ENCODE measurements at regions not wholly inside any gene's neighbourhood (a gene's known extent, or its start where the extent isn't known, plus 50 kb on each side); places are given as distances from the start of the nearest gene placed in this dataset.

DNA sequence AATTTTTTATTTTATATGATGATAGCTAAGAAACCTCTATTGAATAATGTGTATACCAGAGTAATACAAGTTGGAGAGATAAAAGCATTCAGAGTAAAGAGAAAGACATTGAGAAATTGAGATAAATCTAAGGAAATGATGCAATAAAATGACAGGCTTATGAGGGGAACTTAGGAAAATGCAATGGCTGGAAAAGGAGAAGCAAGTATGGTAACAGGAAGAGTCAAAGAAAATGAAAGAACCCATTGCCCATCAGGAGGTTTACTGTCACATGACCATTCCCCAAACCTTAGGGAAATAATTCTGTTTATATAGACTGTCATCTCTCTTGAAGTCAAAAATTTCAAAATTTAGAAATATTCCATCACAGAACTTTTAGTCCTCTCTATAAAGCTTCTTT is 808.0 kb upstream of the PRR20A start:
- H3K36me3 ChIP-seq (ENCODE audit: control insufficient read depth, insufficient read depth, low read length): no peaks in the 10 kb centered on the region
- H3K9ac ChIP-seq (ENCODE audit: low read depth, low read length): no peak overlapping the region
- H3K9me3 ChIP-seq (ENCODE audit: control insufficient read depth, insufficient read depth, low read length): no peaks in the 10 kb centered on the region
- no peak overlapping the region for H3K4me3 ChIP-seq (ENCODE audit: low read depth, low read length)
- no peaks in the 10 kb centered on the region for H3K27me3 ChIP-seq (ENCODE audit: control insufficient read depth, insufficient read depth, low read length)
- no peak overlapping the region for H3K27ac ChIP-seq (ENCODE audit: low read depth, low read length)
- H3K4me1 ChIP-seq (ENCODE audit: control insufficient read depth, insufficient read depth, low read length): no peaks in the 10 kb centered on the region

DNA sequence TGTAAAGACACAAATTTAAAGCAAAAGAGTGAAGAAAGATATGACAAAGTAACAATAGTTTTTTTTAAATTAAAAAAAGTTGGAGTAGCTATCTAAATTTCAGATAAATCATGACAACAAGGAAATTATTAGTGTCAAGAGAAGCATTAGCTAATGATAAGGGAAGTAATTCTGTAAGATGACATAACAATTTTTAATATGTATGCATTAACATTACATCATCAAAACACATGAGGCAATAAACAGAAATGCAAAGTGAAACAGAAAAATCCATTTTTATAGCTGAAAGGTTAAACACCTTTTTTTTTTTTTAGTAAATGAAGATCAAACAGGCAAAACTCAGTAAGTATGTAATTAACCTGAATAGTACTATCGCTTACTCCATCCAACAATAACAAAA is 804.9 kb upstream of the PRR20A start:
- no peak overlapping the region for H3K27ac ChIP-seq (ENCODE audit: low read depth, low read length)
- H3K9me3 ChIP-seq (ENCODE audit: control insufficient read depth, insufficient read depth, low read length): no peaks in the 10 kb centered on the region
- H3K36me3 ChIP-seq (ENCODE audit: control insufficient read depth, insufficient read depth, low read length): no peaks in the 10 kb centered on the region

GRCh38 chr13:56338421-56338820 is 802.3 kb upstream of the PRR20A start:
- no peaks in the 10 kb centered on the region for H3K9me3 ChIP-seq (ENCODE audit: control insufficient read depth, insufficient read depth, low read length)
- no peaks in the 10 kb centered on the region for H3K36me3 ChIP-seq (ENCODE audit: control insufficient read depth, insufficient read depth, low read length)
- no peak overlapping the region for H3K9ac ChIP-seq (ENCODE audit: low read depth, low read length)
- no peak overlapping the region for H3K27ac ChIP-seq (ENCODE audit: low read depth, low read length)
- H3K4me3 ChIP-seq (ENCODE audit: low read depth, low read length): no peak overlapping the region
- H3K27me3 ChIP-seq (ENCODE audit: control insufficient read depth, insufficient read depth, low read length): no peaks in the 10 kb centered on the region
- H3K4me1 ChIP-seq (ENCODE audit: control insufficient read depth, insufficient read depth, low read length): no peaks in the 10 kb centered on the region

More for the DNA sequence above, 804.9 kb upstream of the PRR20A start:
- Histone ChIP-seq H3K27me3 (ENCODE audit: control insufficient read depth, insufficient read depth, low read length) (no peaks in the 10 kb centered on the region), H3K4me1 (ENCODE audit: control insufficient read depth, insufficient read depth, low read length) (no peaks in the 10 kb centered on the region), H3K4me3 (ENCODE audit: low read depth, low read length) (no peak overlapping the region), H3K9ac (ENCODE audit: low read depth, low read length) (no peak overlapping the region)

DNA sequence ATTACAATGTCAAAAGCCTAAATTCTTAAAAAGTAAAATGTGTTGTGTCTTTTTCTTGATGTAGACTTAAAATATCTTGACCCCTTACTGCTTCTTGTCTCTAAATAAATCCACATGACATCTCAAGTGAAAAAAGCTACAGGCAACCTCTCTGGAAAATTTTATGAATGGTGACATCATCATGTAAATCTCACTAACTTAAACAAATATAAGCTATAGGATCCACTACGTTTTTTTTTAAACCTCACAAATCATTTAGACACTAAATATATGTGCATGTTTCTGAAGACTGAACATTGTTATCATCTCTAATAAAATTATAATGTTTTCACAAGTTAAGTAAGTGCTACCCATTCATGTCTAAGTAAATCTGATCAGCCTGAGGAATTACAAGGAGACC is 793.7 kb upstream of the PRR20A start:
- no peak overlapping the region for H3K9ac ChIP-seq (ENCODE audit: low read depth, low read length)
- no peaks in the 10 kb centered on the region for H3K9me3 ChIP-seq (ENCODE audit: control insufficient read depth, insufficient read depth, low read length)
- no peak overlapping the region for H3K4me3 ChIP-seq (ENCODE audit: low read depth, low read length)
- H3K36me3 ChIP-seq (ENCODE audit: control insufficient read depth, insufficient read depth, low read length): no peaks in the 10 kb centered on the region
- H3K27me3 ChIP-seq (ENCODE audit: control insufficient read depth, insufficient read depth, low read length): no peaks in the 10 kb centered on the region
- H3K27ac ChIP-seq (ENCODE audit: low read depth, low read length): no peak overlapping the region
- peaks cover 6% of the 10 kb centered on the region; the same call in 1 of the 2 replicates for H3K4me1 ChIP-seq (ENCODE audit: control insufficient read depth, insufficient read depth, low read length)

GRCh38 chr13:56349866-56350265 is 790.9 kb upstream of the PRR20A start:
- no peak overlapping the region for H3K9ac ChIP-seq (ENCODE audit: low read depth, low read length)
- no peaks in the 10 kb centered on the region for H3K36me3 ChIP-seq (ENCODE audit: control insufficient read depth, insufficient read depth, low read length)
- H3K9me3 ChIP-seq (ENCODE audit: control insufficient read depth, insufficient read depth, low read length): no peaks in the 10 kb centered on the region
- no peak overlapping the region for H3K27ac ChIP-seq (ENCODE audit: low read depth, low read length)
- peaks cover 6% of the 10 kb centered on the region; the same call in 1 of the 2 replicates for H3K4me1 ChIP-seq (ENCODE audit: control insufficient read depth, insufficient read depth, low read length)
- H3K27me3 ChIP-seq (ENCODE audit: control insufficient read depth, insufficient read depth, low read length): no peaks in the 10 kb centered on the region
- H3K4me3 ChIP-seq (ENCODE audit: low read depth, low read length): no peak overlapping the region

DNA sequence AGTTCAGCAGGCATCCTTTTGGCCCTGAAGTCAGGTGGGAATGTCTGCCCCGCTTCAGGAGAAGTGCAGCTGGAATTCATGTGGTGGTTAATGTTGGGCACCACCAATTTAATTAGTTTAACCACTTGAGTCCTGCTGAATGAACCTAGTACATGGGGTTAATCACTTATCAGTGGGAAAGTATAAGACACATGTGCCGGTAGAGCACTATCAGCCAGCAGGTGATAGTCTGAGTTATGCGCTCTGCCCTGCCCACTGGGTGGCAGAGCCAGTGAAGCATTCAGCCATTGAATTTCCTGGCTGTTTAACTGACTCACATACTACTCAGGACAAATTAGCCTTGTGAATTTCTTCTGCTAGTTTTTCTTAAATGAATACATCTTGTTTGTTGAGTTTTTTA is 789.7 kb upstream of the PRR20A start:
- H3K9ac ChIP-seq (ENCODE audit: low read depth, low read length): no peak overlapping the region
- H3K36me3 ChIP-seq (ENCODE audit: control insufficient read depth, insufficient read depth, low read length): no peaks in the 10 kb centered on the region
- no peak overlapping the region for H3K4me3 ChIP-seq (ENCODE audit: low read depth, low read length)
- H3K4me1 ChIP-seq (ENCODE audit: control insufficient read depth, insufficient read depth, low read length): peaks cover 6% of the 10 kb centered on the region; the same call in 1 of the 2 replicates
- no peaks in the 10 kb centered on the region for H3K9me3 ChIP-seq (ENCODE audit: control insufficient read depth, insufficient read depth, low read length)
- H3K27ac ChIP-seq (ENCODE audit: low read depth, low read length): no peak overlapping the region
- H3K27me3 ChIP-seq (ENCODE audit: control insufficient read depth, insufficient read depth, low read length): no peaks in the 10 kb centered on the region

DNA sequence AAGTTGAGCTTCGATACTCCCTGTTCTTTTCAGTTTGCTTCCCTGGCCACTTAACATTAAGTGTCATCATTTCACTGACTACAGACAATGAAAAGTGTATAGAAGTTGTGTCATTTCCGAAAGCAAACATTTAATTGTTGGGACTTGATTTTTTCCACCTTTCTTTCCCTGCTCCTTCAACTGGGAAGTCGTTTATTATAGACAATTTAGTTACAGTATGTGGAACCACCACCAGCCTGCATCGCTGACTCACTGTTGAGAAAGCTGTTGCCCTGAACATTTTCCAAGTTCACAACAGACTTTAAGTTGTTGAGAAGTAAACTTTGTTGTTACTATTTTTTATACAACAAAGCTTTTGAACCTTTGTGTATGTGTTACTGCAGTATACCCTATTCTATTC is 788.4 kb upstream of the PRR20A start:
- H3K9me3 ChIP-seq (ENCODE audit: control insufficient read depth, insufficient read depth, low read length): no peaks in the 10 kb centered on the region
- H3K4me1 ChIP-seq (ENCODE audit: control insufficient read depth, insufficient read depth, low read length): peaks cover 6% of the 10 kb centered on the region; the same call in 1 of the 2 replicates
- H3K27ac ChIP-seq (ENCODE audit: low read depth, low read length): no peak overlapping the region
- H3K27me3 ChIP-seq (ENCODE audit: control insufficient read depth, insufficient read depth, low read length): no peaks in the 10 kb centered on the region
- no peak overlapping the region for H3K4me3 ChIP-seq (ENCODE audit: low read depth, low read length)
- no peaks in the 10 kb centered on the region for H3K36me3 ChIP-seq (ENCODE audit: control insufficient read depth, insufficient read depth, low read length)
- H3K9ac ChIP-seq (ENCODE audit: low read depth, low read length): no peak overlapping the region

DNA sequence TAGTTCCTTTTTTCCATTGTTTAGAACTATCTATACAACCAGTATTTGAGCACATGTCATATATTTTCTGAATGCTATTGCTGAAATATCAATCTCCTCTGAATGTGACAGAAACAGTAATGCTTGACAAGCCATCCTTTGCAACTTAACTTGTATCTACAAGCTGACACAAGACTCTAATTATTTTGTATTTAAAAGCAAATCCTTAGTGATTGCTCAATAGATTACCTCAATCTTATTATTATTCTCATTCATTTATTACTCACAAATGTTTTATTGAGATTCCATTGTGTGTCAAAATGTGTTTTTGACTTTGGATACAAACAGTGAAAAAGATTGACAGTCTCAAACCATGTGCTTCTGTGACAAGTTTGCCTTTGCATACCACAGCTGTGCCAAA is 787.8 kb upstream of the PRR20A start:
- H3K27me3 ChIP-seq (ENCODE audit: control insufficient read depth, insufficient read depth, low read length): no peaks in the 10 kb centered on the region
- no peaks in the 10 kb centered on the region for H3K9me3 ChIP-seq (ENCODE audit: control insufficient read depth, insufficient read depth, low read length)
- no peaks in the 10 kb centered on the region for H3K36me3 ChIP-seq (ENCODE audit: control insufficient read depth, insufficient read depth, low read length)
- H3K9ac ChIP-seq (ENCODE audit: low read depth, low read length): no peak overlapping the region
- peaks cover 6% of the 10 kb centered on the region; the same call in 1 of the 2 replicates for H3K4me1 ChIP-seq (ENCODE audit: control insufficient read depth, insufficient read depth, low read length)
- H3K4me3 ChIP-seq (ENCODE audit: low read depth, low read length): no peak overlapping the region
- no peak overlapping the region for H3K27ac ChIP-seq (ENCODE audit: low read depth, low read length)

- Histone ChIP-seq H3K4me1 (ENCODE audit: control insufficient read depth, insufficient read depth, low read length) (no peaks in the 10 kb centered on the region), H3K9me3 (ENCODE audit: control insufficient read depth, insufficient read depth, low read length) (no peaks in the 10 kb centered on the region), H3K9ac (ENCODE audit: low read depth, low read length) (no peak overlapping the region), H3K4me3 (ENCODE audit: low read depth, low read length) (no peak overlapping the region), H3K27me3 (ENCODE audit: control insufficient read depth, insufficient read depth, low read length) (no peaks in the 10 kb centered on the region), H3K27ac (ENCODE audit: low read depth, low read length) (no peak overlapping the region), H3K36me3 (ENCODE audit: control insufficient read depth, insufficient read depth, low read length) (no peaks in the 10 kb centered on the region)
These were observed 784.0 kb upstream of the PRR20A start for GRCh38 chr13:56356690-56357089.

DNA sequence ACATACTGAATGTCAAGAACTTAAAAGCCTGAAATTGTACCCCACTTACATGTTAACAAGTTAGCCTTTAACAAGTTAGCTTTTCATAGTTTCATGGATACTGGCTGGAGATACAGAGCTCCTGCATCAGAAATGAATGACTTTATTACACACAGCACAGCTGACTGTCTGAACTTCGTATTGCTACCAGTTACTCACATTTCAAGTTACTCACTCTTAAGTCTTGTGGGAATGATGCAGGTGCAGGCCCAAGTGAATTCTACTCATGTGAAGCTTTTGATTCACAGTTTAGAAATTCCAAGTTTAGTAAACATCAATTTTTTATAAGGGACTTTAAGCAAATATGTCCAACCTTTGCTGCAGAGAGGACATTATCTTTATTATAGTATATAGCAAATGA is 762.2 kb upstream of the PRR20A start:
- H3K4me1 ChIP-seq (ENCODE audit: control insufficient read depth, insufficient read depth, low read length): no peaks in the 10 kb centered on the region
- H3K36me3 ChIP-seq (ENCODE audit: control insufficient read depth, insufficient read depth, low read length): no peaks in the 10 kb centered on the region
- no peak overlapping the region for H3K4me3 ChIP-seq (ENCODE audit: low read depth, low read length)
- H3K9me3 ChIP-seq (ENCODE audit: control insufficient read depth, insufficient read depth, low read length): no peaks in the 10 kb centered on the region
- H3K27me3 ChIP-seq (ENCODE audit: control insufficient read depth, insufficient read depth, low read length): no peaks in the 10 kb centered on the region
- H3K27ac ChIP-seq (ENCODE audit: low read depth, low read length): no peak overlapping the region
- H3K9ac ChIP-seq (ENCODE audit: low read depth, low read length): no peak overlapping the region

- Histone ChIP-seq H3K4me1 (ENCODE audit: control insufficient read depth, insufficient read depth, low read length) (peaks cover 34% of the 10 kb centered on the region), H3K9ac (ENCODE audit: low read depth, low read length) (no peak overlapping the region)
These were observed 747.2 kb upstream of the PRR20A start for GRCh38 chr13:56393549-56393948.

GRCh38 chr13:56396318-56396717 is 744.4 kb upstream of the PRR20A start:
- Histone ChIP-seq H3K9ac (ENCODE audit: low read depth, low read length) (no peak overlapping the region), H3K4me3 (ENCODE audit: low read depth, low read length) (no peak overlapping the region), H3K27ac (ENCODE audit: low read depth, low read length) (no peak overlapping the region), H3K27me3 (ENCODE audit: control insufficient read depth, insufficient read depth, low read length) (no peaks in the 10 kb centered on the region), H3K36me3 (ENCODE audit: control insufficient read depth, insufficient read depth, low read length) (no peaks in the 10 kb centered on the region), H3K9me3 (ENCODE audit: control insufficient read depth, insufficient read depth, low read length) (peaks cover 9% of the 10 kb centered on the region; the same call in 1 of the 2 replicates), H3K4me1 (ENCODE audit: control insufficient read depth, insufficient read depth, low read length) (peaks cover 34% of the 10 kb centered on the region)

More at GRCh38 chr13:56393549-56393948, 747.2 kb upstream of the PRR20A start:
- Histone ChIP-seq H3K27ac (ENCODE audit: low read depth, low read length) (no peak overlapping the region), H3K27me3 (ENCODE audit: control insufficient read depth, insufficient read depth, low read length) (no peaks in the 10 kb centered on the region), H3K4me3 (ENCODE audit: low read depth, low read length) (no peak overlapping the region), H3K9me3 (ENCODE audit: control insufficient read depth, insufficient read depth, low read length) (peaks cover 23% of the 10 kb centered on the region), H3K36me3 (ENCODE audit: control insufficient read depth, insufficient read depth, low read length) (no peaks in the 10 kb centered on the region)
